GM18498 (cell line): ENCODE measurements at regions not wholly inside any gene's neighbourhood (a gene's known extent, or its start where the extent isn't known, plus 50 kb on each side); places are given as distances from the start of the nearest gene placed in this dataset.
"Not testable (repeated sequence)": the region's sequence is repeated elsewhere in the genome, so short reads cannot be mapped to it uniquely, and the experiment has no call there.

Source experiments
- ATAC-seq: cut with Tn5 transposase; IDR thresholded peaks from one replicate; pipeline ENCODE4 v1.9.1; 2021; ENCODE audit warnings: mild to moderate bottlenecking, moderate library complexity; ENCODE audit not compliant: unreplicated experiment

- ATAC-seq = no peak
Observed at GRCh38 chr1:170445096-170445495, 86.9 kb upstream of the GORAB start.

DNA sequence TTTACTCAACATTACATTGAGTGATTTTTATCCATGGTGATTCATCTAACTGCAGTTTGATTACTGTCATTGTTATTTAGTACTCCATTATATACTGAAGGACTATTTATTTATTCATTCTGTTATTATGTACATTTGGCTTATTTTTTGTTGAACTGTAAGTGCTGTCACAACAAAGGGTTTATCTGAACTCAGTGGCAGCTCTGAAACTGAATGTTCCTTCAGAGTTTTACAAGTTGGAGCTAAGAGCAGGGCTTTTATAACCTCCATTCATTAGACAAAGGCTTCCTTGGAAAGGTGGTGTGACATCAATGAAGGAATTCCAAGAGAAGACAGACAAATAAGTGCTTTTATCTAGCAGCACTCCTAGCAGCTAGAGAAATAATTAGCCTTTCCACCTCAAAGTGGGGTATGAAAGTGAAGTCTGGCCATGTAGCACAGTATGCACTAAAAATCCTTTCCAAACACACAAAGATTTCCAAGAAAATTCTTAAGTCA, 83.3 kb upstream of the GORAB start:
- ATAC-seq = no peak

DNA sequence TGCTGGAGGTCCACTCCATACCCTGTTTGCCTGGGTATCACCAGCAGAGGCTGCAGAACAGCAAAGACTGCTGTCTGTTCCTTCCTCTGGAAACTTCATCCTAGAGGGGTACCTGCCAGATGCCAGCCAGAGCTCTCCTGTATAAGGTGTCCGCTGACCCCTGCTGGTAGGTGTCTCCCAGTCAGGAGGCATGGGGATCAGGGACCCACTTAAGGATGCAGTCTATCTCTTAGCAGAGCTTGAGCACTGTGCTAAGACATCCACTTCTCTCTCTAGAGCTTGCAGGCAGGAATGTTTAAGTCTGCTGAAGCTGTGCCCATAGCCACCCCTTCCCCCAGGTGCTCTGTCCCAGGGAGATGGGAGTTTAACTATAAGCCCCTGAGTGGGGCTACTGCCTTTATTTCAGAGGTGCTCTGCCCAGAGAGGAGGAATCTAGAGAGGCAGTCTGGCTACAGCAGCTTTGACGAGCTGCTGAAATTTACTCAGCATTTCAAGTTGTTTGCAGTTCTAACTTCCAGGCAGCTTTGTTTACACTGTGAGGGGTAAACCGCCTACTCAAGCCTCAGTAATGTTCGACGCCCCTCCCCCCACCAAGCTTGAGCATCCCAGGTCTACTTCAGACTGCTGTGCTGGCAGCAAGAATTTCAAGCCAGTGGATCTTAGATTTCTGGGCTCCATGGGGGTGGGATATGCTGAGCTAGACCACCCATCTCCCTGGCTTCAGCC, 74.5 kb upstream of the GORAB start:
- not testable (repeated sequence) for ATAC-seq

DNA sequence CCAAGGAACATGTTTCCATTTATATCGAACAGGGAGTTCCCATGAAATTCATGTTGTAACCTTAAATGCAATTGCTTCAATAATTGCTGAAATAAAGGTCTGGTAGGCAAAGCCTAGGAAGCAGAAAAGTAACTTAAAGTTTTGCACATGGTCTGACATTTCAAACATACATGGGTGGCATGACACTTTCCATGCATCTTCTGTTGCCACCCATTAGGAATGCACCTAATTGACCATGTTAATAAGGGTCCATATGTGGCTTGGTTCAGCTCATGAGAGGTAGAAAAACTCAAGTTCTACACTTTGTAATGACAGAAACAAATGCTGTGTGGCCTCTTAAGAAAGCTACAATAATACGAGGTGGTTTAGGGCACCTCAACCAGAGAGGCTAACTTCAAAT, 72.0 kb upstream of the GORAB start:
- no peak for ATAC-seq

DNA sequence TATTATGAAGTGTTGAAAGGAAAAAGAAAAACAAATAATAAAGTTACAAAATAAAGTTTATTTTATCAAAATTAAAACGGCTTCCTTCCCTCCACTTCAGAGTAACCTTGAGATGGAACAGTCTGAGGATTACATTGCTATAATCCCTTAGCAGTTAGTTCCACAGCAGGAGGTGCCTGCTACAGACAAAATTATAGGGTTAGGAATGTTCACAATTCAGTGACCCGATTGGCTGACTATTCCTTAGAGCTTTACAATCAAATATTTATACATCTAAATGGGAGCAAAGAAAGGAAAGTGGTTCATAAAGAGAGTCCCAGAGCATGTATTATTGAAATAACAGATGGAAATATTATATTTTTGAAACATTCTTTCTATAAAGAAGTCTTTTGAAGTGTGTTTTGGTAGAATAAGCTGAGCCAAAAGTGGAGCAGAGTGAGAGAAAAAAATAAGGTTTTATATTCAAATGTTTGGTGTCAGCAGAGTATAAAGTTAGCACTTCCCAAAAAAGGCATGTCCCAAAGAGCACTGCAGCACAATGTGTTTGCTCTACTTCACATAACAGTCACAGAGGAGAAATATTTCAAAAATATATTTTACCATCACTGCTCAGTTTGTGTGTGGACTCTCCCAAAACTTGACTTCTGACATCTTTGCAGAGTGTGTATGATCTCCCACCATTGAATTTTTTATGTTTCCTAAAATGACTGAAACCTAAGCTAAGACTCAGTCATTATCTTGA, 71.4 kb upstream of the GORAB start:
- ATAC-seq = no peak

DNA sequence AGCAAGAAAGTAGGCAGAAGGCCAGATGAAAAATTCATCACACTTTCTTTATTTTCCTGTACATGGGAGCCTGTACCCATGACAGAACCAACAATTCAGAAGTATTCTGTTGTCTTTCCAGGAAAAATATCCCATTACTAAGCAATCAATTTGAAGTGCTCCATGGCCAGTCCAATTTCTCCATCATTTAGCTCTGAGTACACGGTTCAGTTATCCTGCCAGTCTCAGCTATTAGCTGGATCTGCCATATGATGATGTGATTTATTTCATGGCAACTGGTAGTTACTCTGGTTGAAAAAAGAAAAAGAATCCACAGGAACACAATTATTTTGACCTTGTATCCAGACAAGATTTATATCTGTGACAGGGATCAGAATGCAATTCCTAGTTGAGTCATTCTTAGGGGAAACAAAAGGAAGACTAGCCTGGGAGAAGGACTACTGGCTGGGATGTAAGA, 70.6 kb upstream of the GORAB start:
- ATAC-seq = no peak

DNA sequence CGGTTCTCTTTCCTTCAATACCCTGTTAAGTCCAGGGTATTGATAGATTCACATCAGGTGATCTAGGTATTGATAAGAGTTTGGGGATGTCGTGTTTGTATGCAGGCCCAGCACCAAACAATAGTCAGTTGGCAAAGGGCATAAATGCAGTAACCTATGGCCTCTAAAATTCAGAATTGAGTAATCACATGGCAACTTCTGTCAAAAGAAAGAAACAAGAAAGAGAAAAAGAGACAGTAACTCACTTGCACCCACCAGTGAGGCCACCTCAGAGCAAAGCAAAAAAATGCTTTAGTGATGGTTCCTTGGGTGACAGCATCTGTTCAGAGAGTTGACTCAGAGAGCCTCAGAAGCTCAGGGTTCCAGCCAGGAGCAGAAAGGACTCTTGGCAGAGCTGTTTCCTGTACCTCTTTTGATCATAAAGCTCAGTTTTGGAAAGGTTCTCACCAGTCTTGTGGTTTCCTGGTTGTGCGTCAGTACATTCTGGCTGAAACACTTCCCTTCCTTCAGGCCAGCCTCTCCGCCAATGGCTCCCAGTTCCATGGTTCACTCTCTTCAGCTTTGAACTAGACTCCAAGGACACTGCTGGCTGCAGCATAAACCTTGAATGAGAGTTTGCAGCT, 70.1 kb upstream of the GORAB start:
- ATAC-seq = no peak

DNA sequence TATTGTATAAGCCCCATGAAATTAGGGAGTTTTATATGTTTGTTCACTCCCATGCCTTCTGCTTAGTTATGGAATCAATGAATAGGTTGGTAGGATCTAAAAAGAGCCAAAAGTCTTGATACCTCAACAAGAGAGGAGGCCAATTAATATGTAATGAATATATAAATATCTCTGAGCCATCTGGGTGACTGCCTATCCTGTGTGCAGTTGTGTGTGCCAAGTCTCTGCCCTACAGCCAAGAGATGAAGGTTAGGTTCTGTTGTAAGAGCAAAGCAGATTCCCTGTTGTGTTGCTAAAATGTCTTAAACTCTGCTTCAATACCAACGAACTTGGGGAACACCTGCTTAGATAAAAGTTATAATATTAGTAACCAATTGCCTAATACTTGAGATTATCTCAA, 61.8 kb upstream of the GORAB start:
- ATAC-seq = no peak

DNA sequence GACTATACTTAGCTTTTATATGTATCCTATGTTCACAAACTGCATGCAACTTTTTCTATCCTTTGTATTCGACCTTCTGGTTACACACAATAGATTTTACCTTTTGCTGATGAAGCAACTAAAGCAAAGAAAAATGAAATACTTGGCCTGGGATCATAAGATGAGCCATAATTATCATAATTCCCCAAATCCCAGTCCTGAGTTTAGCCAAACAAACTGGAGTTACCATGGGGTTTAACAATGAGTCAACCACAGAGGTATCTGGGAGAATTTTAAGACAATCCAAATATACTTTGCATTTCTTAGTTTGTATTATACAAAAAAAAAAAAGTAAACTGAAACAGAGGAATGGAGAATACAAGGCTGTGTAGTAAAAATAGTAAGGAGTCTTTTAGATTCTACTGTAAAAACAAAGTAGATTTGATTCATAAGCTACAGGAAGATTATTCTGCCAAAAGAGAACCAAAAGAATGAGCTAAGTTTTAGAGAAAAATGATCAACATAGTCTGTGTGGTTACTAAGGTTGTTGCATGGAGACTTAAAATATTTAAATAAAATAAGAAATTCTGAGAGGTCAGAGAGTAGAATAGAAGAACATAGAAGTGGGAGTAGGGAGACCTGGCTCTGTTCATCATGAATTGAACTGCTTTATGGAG, 60.4 kb upstream of the GORAB start:
- no peak for ATAC-seq

- ATAC-seq = no peak
Observed at GRCh38 chr1:170481000-170481399, 51.0 kb upstream of the GORAB start.
